ENCODE measurements at regions not wholly inside any gene's neighbourhood (a gene's known extent, or its start where the extent isn't known, plus 50 kb on each side); places are given as distances from the start of the nearest gene placed in this dataset.

DNA sequence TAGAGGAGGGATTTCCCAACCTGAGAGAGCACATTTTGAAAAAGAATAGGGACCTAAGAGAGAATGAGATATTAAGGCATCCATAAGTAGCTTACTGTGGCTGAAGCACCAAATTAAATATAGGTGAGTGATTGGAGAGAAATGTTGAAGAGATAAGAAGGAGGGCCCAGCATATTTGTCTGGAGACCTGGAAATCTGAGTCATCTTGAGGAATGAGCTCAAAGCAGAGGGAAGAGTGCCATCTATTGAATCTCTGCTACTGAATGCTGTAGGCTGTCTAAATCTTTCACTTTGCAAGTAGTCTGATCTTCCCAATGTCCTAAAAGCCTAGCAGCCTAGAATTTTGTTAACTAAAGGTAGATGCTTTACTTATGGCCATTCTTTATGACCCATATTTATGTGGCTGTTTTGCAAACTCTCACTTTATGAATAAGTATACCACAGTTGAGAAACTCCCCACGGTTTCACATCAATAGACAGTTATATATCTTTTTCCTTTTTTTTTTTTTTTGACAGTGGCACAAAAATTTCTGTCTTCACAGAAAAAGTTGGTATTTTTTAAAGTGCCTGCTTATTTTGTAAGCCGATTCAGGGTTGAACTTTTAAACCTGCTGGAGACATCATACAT, 2093.5 kb downstream of the LRRC4C start:
- TF ChIP-seq, protein P1, sequence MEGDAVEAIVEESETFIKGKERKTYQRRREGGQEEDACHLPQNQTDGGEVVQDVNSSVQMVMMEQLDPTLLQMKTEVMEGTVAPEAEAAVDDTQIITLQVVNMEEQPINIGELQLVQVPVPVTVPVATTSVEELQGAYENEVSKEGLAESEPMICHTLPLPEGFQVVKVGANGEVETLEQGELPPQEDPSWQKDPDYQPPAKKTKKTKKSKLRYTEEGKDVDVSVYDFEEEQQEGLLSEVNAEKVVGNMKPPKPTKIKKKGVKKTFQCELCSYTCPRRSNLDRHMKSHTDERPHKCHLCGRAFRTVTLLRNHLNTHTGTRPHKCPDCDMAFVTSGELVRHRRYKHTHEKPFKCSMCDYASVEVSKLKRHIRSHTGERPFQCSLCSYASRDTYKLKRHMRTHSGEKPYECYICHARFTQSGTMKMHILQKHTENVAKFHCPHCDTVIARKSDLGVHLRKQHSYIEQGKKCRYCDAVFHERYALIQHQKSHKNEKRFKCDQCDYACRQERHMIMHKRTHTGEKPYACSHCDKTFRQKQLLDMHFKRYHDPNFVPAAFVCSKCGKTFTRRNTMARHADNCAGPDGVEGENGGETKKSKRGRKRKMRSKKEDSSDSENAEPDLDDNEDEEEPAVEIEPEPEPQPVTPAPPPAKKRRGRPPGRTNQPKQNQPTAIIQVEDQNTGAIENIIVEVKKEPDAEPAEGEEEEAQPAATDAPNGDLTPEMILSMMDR (IDR thresholded peaks at IDR 0.05), result no peak
- TF ChIP-seq POLR2A (IDR thresholded peaks at IDR 0.05), result no peak
